Memory B cell (primary cell): ENCODE measurements at regions not wholly inside any gene's neighbourhood (a gene's known extent, or its start where the extent isn't known, plus 50 kb on each side); places are given as distances from the start of the nearest gene placed in this dataset.

Experiments used
- ATAC-seq: fragments of 150-1000 bp; cut with Tn5 transposase; 2 replicates; pipeline ENCODE4 v1.10.0; 2021; ENCODE audit warnings: low read depth, mild to moderate bottlenecking, moderate library complexity
- DNase-seq, 2 donors: peaks; one replicate each; pipeline ENCODE4 v3.0.0; 2022; ENCODE audit warnings: low spot score in 2 of 2
- H3K27ac Mint-ChIP-seq: one replicate; pipeline ENCODE4 v1.8.0; 2022; ENCODE audit warnings: mild to moderate bottlenecking, moderate library complexity, mixed read lengths
- H3K27me3 Mint-ChIP-seq: one replicate; pipeline ENCODE4 v1.8.0; 2022; ENCODE audit warnings: mixed read lengths
- H3K36me3 Mint-ChIP-seq: one replicate; pipeline ENCODE4 v1.8.0; 2022; ENCODE audit warnings: mild to moderate bottlenecking, mixed read lengths
- H3K4me1 Mint-ChIP-seq: one replicate; pipeline ENCODE4 v1.8.0; 2022; ENCODE audit warnings: mixed read lengths
- H3K4me3 Mint-ChIP-seq: one replicate; pipeline ENCODE4 v1.8.0; 2022; ENCODE audit warnings: mild to moderate bottlenecking, moderate library complexity, mixed read lengths
- H3K9me3 Mint-ChIP-seq: one replicate; pipeline ENCODE4 v1.8.0; 2022; ENCODE audit warnings: mixed read lengths

DNA sequence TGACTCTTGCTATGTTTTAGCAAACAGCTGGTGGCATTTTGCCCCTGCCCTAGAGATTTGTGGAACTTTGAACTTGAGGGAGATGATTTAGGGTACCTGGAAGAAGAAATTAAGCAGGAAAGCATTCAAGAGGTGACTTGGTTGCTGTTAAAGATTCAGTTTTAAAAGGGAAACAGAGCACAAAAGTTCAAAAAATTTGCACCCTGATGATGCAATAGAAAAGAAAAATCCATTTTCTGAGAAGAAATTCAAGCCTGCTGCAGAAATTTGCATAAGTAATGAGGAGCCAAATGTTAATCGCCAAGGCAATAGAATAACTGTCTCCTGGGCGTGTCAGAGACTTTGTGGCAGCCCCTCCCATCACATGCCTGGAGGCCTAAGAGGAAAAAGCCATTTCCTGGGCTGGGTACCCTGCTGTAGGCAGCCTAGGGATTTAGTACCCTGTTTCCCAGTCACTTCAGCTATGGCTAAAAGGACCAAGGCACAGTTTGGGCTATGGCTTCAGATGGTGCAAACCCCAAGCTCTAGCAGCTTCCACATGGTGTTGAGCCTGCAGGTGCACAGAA is 958.5 kb upstream of the MIR17HG start:
- Mint-ChIP-seq H3K4me1 (no peaks in the 10 kb centered on the region), H3K9me3 (peaks cover 10% of the 10 kb centered on the region), H3K4me3 (no peak overlapping the region), H3K27me3 (no peaks in the 10 kb centered on the region), H3K27ac (no peak overlapping the region), H3K36me3 (no peaks in the 10 kb centered on the region)
- DNase-seq (no peak), ATAC-seq (no peak)

DNA sequence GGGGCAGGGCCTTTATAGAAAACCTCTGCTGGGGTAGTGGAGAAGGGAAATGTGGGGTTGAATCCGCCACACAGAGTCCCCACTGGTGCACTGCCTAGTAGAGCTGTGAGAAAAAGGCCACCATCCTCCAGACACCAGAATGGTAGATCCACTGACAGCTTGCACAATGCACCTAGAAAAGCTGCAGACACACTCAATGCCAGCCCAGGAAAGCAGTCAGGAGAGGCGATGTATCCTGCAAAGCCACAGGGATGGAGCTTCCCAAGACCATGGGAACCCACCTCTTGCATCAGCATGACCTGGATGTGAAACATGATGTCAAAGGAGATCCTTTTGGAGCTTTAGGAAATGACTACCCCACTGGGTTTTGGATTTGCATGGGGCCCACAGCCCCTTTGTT is 958.0 kb upstream of the MIR17HG start:
- DNase-seq (no peak), ATAC-seq (no peak)
- Mint-ChIP-seq H3K27me3 (no peaks in the 10 kb centered on the region), H3K4me1 (no peaks in the 10 kb centered on the region), H3K27ac (no peak overlapping the region), H3K9me3 (peaks cover 10% of the 10 kb centered on the region), H3K4me3 (no peak overlapping the region), H3K36me3 (no peaks in the 10 kb centered on the region)

DNA sequence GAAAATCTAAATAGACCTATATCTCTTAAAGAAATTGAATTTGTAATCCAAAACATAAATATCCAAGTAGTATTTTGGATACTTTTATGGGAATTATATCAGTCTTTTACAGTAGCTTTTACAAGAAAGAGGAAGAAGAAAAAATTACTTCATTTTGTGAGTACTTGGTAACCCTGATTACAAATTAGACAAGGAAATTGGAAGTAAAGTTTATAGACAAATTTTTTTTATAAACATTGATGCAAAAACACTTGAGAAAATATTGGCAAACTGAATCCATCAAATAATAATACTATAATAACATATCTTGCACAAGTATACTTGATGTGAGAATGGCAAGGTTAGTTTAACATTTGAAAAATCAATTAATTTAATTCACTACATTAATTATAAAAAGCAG is 954.1 kb upstream of the MIR17HG start:
- no peak overlapping the region for H3K27ac Mint-ChIP-seq
- H3K4me3 Mint-ChIP-seq, result no peak overlapping the region
- no peaks in the 10 kb centered on the region for H3K4me1 Mint-ChIP-seq

DNA sequence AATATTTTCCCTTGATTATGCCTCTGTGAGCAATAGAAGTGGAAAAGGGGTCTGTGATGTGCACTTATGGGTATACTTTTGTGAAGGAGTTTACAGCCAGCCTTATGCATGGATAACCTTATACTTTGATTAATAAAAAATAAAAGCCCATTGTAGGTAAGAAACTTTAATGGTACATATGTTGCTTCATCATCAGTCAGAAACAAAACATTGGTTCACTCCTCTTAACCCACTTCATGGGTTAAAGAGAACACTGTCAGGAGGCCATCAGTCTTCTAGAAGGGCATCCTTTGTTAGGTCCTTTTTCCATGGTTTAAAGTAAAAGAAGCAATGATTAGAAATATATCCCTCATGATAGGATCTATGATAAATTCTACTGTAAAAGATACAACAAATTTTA is 952.1 kb upstream of the MIR17HG start:
- H3K27me3 Mint-ChIP-seq, result no peaks in the 10 kb centered on the region
- no peaks in the 10 kb centered on the region for H3K4me1 Mint-ChIP-seq
- no peak overlapping the region for H3K27ac Mint-ChIP-seq
- peaks cover 10% of the 10 kb centered on the region for H3K9me3 Mint-ChIP-seq
- H3K36me3 Mint-ChIP-seq, result no peaks in the 10 kb centered on the region
- ATAC-seq (no peak), DNase-seq (no peak)
- H3K4me3 Mint-ChIP-seq, result no peak overlapping the region

More for the DNA sequence above, 954.1 kb upstream of the MIR17HG start:
- no peaks in the 10 kb centered on the region for H3K27me3 Mint-ChIP-seq
- no peak for DNase-seq
- no peak for ATAC-seq
- H3K36me3 Mint-ChIP-seq, result no peaks in the 10 kb centered on the region
- peaks cover 9% of the 10 kb centered on the region for H3K9me3 Mint-ChIP-seq

DNA sequence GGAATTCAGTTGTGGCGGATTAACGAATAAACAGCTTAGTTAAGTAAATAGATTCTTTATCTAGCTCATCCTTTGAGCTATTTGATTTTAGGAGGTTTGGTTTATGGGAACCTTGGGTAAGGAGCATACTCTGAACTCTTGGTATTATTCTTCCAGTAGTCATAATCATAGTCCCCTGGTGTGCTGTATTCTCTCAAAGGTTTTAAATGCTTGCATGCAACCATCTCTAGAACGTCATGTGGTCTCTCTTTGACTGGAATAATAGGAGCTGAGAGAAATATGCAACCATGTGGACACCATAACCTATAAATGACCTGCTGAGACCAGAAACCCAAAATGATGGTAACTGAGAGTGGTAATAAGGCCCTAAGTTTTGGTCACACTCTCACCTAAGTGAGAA is 951.6 kb upstream of the MIR17HG start:
- Mint-ChIP-seq H3K4me3 (no peak overlapping the region), H3K9me3 (peaks cover 11% of the 10 kb centered on the region), H3K27ac (no peak overlapping the region), H3K36me3 (no peaks in the 10 kb centered on the region), H3K4me1 (no peaks in the 10 kb centered on the region), H3K27me3 (no peaks in the 10 kb centered on the region)
- DNase-seq, result no peak
- no peak for ATAC-seq

DNA sequence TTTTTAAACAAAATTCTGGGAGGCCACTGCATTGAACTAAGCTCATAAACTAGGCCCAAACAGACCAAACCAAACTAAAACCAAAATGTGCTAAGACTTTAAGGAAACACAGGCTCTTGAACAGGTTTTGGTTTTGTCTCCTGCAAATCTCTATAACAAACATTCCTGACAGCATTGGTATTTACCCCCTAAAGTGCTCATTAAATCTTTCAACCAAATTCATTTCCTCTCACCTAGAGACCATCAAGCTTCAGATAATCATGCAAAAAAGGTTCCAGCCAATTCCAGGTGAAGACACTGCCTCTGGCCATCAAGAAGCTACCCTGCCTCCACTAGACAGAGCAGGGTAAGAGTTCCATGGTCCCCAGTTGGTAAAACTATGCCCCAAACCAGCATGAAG is 951.2 kb upstream of the MIR17HG start:
- ATAC-seq, result no peak
- DNase-seq, result no peak
- Mint-ChIP-seq H3K4me3 (no peak overlapping the region), H3K9me3 (peaks cover 7% of the 10 kb centered on the region), H3K4me1 (no peaks in the 10 kb centered on the region), H3K36me3 (no peaks in the 10 kb centered on the region), H3K27me3 (no peaks in the 10 kb centered on the region), H3K27ac (no peak overlapping the region)

DNA sequence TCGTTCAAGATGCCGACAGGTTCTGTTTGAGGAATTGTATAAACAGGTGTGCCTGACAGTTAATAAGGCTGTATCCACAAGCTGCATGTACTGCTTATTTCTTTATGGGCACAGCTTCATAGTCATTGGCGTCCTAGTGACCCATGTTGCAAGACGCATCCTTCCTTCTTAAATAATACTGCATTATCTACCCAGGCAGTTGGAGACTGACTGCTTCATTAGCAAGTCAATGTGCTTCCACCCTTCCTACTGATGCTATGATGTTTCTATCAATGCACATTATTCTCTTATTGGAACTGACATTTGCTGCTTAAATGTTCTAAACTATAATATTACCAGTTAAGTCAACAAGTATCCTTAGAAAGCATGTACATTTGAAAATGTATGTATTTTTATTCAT is 950.0 kb upstream of the MIR17HG start:
- H3K9me3 Mint-ChIP-seq, result peaks cover 8% of the 10 kb centered on the region
- ATAC-seq (no peak), DNase-seq (no peak)
- H3K4me3 Mint-ChIP-seq, result no peak overlapping the region
- H3K27me3 Mint-ChIP-seq, result no peaks in the 10 kb centered on the region
- H3K27ac Mint-ChIP-seq, result no peak overlapping the region
- H3K4me1 Mint-ChIP-seq, result no peaks in the 10 kb centered on the region
- H3K36me3 Mint-ChIP-seq, result no peaks in the 10 kb centered on the region

DNA sequence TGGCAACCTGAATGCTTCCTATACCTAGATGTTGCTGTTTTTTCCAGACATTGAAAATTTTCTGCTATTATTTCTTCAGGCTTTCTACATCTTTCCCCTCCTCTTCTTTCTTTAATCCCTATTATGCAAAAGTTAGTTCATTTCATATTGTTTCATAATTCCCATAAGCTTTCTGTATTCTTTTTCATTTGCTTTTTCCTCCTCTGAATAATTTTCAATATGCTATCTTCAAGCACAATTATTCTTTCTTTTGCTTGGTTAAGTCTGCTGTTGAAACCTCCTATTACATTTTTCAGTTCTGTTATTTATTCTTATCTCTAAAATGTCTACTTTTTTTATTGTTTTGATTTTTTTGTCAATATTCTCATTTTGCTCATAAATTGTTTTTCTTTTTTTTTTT is 947.1 kb upstream of the MIR17HG start:
- H3K27ac Mint-ChIP-seq, result no peak overlapping the region

DNA sequence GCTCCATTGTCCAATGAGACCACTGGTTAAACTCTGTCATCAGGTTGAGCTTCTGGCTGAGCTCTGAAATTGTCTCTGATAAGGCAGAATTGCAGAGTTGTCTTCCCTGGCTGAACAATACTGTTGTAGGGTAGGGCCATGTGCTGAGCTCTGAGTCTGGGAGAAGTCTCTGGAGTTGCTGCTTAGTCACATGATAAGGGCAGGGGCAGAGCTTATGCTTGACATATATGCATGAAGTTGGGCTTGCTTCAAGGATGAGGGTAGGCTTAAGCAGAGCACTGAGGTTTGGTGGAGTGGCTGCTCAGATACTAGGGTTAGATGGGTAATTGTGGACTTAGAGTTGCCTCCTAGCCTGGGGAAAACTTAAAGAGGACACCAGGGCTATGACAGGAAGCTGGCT is 946.3 kb upstream of the MIR17HG start:
- no peak overlapping the region for H3K27ac Mint-ChIP-seq
- ATAC-seq (no peak), DNase-seq (no peak)
- H3K36me3 Mint-ChIP-seq, result no peaks in the 10 kb centered on the region
- H3K4me1 Mint-ChIP-seq, result no peaks in the 10 kb centered on the region
- H3K9me3 Mint-ChIP-seq, result peaks cover 9% of the 10 kb centered on the region
- H3K27me3 Mint-ChIP-seq, result no peaks in the 10 kb centered on the region
- H3K4me3 Mint-ChIP-seq, result no peak overlapping the region

More for the DNA sequence above, 947.1 kb upstream of the MIR17HG start:
- Mint-ChIP-seq H3K4me1 (no peaks in the 10 kb centered on the region), H3K9me3 (peaks cover 9% of the 10 kb centered on the region), H3K27me3 (no peaks in the 10 kb centered on the region), H3K4me3 (no peak overlapping the region), H3K36me3 (no peaks in the 10 kb centered on the region)
- DNase-seq (no peak), ATAC-seq (no peak)

DNA sequence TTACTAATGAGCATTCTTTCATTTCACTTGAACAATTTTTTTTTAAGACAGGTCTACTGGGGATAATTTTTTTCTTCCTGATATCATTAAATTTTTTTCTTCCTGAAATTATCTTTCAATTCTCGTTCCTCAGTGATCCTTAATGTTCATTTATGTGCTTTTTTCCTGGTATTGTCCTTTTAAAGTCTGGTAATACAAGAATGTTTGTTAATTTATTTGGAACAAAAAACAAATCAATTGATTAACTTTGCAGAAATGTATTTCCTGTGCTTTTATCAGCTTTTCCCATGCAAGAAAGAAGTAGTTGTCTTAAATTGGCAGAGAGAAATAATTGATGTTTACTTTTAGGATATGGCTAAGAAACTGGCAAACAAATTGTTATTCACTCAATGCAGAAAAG is 945.4 kb upstream of the MIR17HG start:
- Mint-ChIP-seq H3K4me3 (no peak overlapping the region), H3K4me1 (no peaks in the 10 kb centered on the region), H3K9me3 (peaks cover 9% of the 10 kb centered on the region), H3K27me3 (no peaks in the 10 kb centered on the region), H3K27ac (no peak overlapping the region), H3K36me3 (no peaks in the 10 kb centered on the region)
- DNase-seq (no peak), ATAC-seq (no peak)

DNA sequence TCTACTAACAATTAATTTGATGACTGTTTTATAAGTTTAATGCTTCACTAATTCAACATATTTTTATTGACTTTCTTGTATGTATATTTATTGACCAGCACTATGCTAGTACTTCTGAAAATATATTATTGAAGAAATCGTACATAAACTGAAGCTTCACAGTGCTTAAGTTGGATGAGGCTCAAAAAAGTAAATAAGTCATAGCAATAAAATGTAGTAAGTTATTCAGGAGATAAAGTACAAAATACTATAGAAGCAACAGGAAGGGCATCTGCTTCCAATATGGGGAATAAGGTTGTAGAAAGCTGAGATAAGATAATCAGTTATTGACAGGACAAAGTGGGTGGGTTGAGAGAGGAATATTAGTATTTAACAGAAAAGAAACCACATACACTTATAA is 944.9 kb upstream of the MIR17HG start:
- Mint-ChIP-seq H3K9me3 (peaks cover 9% of the 10 kb centered on the region), H3K4me1 (no peaks in the 10 kb centered on the region), H3K4me3 (no peak overlapping the region), H3K36me3 (no peaks in the 10 kb centered on the region), H3K27ac (no peak overlapping the region), H3K27me3 (no peaks in the 10 kb centered on the region)
- ATAC-seq (no peak), DNase-seq (no peak)

DNA sequence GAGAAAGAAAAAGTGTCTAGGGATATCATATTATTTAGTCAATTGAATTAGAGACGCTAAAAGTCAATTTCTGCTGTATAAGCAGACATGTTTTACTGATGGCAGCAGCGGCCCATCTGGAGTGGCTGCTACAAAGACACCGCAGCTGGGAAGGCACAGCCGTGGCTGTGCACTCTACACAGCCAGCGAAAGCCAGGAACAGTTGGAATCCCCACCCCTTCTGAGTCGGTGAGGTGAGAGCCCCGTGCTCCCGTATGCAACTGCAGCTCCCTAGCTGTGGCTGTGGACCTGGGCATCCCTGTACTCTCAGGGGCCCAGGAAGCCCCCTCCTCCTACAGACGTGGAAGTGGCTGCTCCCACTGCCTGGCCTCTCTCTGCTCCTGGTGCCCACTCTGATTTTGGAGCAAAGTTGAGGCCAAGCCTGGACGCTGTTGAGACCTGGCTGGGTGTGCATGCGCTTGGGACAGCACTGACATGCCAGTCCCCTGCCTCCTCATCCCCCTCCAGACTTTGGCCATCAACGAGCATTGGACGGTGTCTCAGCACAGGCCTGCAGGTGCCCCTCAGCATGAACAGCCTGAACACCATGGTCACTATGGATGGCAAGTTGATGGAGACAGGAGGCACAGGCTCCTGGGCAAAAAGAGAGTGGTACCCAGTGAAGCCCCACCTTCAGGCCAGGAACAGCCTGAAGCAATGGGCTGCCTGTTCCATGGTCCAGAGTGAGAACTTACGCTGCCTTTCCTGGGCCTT is 944.0 kb upstream of the MIR17HG start:
- Mint-ChIP-seq H3K9me3 (peaks cover 9% of the 10 kb centered on the region), H3K36me3 (no peaks in the 10 kb centered on the region), H3K4me1 (no peaks in the 10 kb centered on the region), H3K4me3 (no peak overlapping the region), H3K27ac (no peak overlapping the region), H3K27me3 (no peaks in the 10 kb centered on the region)
- DNase-seq (no peak), ATAC-seq (no peak)

DNA sequence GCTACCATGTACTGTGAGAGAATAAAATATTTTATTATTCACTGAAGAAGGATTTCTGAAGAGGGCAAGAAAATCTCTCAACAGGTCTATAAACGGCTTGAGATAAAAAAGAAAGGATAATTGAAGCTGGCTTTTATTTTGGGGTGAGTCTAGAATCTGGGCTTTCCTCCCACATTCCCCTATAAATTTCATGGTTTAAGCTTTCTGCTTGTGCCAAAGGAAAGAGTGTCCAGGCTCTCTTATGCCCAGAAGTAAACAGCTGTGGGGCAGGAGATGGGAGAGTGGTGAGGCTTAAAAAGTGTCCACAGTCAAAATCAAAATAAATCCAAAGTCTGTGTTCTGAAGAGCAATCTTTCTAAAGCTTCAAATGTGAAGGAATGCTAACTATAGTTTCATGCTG is 942.2 kb upstream of the MIR17HG start:
- H3K4me1 Mint-ChIP-seq, result no peaks in the 10 kb centered on the region

DNA sequence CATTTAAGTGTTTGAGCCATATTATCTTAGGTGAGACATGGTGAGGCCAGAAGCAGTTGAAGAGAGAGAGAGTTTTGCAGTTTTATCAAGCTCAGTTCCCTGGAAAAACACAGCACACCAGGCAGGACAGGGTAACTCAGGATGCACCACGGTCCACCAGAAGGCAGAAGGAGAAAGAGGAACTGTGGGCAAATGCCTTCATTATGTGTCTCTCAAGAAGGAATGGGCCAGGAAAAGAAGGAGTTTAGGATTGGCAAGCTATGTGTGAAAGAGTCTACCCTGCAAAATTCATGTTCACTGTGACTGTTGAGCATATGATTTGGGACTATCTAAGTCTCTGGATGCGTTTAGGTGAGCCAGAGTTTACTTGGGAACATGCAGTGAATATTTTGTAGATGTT is 934.5 kb upstream of the MIR17HG start:
- ATAC-seq, result no peak
- H3K27ac Mint-ChIP-seq, result no peak overlapping the region
- H3K4me3 Mint-ChIP-seq, result no peak overlapping the region
- H3K27me3 Mint-ChIP-seq, result no peaks in the 10 kb centered on the region
- H3K9me3 Mint-ChIP-seq, result peaks cover 2% of the 10 kb centered on the region
- no peak for DNase-seq
- no peaks in the 10 kb centered on the region for H3K4me1 Mint-ChIP-seq
- H3K36me3 Mint-ChIP-seq, result no peaks in the 10 kb centered on the region

More for the DNA sequence above, 942.2 kb upstream of the MIR17HG start:
- Mint-ChIP-seq H3K27me3 (no peaks in the 10 kb centered on the region), H3K36me3 (no peaks in the 10 kb centered on the region), H3K9me3 (peaks cover 6% of the 10 kb centered on the region), H3K4me3 (no peak overlapping the region), H3K27ac (no peak overlapping the region)
- no peak for DNase-seq
- no peak for ATAC-seq

DNA sequence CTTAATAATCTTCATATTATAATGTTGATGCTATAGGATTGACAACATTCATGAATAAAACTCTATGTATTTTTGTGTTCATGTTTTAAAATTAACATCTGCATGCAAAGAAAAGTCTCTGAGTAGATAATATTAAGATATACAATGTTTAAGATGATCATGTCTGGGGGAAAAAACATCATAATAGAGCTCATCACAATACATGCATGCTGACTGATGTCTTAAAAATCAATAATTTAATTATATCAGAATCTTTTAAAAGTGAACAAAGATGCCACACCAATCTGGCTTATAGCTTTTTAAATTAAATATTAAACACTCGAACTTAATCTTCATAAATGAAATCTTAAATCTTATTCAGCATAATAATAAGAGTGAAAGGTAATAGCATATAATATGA is 933.9 kb upstream of the MIR17HG start:
- ATAC-seq (no peak), DNase-seq (no peak)
- Mint-ChIP-seq H3K27ac (no peak overlapping the region), H3K4me3 (no peak overlapping the region), H3K36me3 (no peaks in the 10 kb centered on the region), H3K27me3 (no peaks in the 10 kb centered on the region), H3K9me3 (peaks cover 2% of the 10 kb centered on the region), H3K4me1 (no peaks in the 10 kb centered on the region)
